ENCODE measurements at regions not wholly inside any gene's neighbourhood (a gene's known extent, or its start where the extent isn't known, plus 50 kb on each side); places are given as distances from the start of the nearest gene placed in this dataset.

- no peak for DNase-seq (ENCODE audit: low spot score)
These were observed 53.2 kb upstream of the LSM14A start for GRCh38 chr19:34118879-34119748.

DNA sequence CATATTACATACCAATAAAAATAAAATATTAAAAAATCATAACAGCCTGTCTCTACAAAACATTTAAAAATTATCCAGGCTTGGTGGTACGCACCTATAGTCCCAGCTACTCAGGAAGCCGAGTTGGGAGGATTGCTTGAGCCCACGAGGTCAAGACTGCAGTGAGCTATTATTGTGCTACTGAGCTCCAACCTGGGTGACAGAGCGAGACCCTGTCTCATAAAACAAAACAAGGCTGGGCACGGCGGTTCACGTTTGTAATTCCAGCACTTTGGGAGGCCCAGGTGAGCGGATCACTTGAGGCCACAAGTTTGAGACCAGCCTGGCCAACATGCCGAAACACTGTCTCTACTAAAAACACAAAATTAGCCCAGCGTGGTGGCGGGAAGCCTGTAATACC is 52.2 kb upstream of the LSM14A start:
- DNase-seq (ENCODE audit: low spot score), result no peak

DNA sequence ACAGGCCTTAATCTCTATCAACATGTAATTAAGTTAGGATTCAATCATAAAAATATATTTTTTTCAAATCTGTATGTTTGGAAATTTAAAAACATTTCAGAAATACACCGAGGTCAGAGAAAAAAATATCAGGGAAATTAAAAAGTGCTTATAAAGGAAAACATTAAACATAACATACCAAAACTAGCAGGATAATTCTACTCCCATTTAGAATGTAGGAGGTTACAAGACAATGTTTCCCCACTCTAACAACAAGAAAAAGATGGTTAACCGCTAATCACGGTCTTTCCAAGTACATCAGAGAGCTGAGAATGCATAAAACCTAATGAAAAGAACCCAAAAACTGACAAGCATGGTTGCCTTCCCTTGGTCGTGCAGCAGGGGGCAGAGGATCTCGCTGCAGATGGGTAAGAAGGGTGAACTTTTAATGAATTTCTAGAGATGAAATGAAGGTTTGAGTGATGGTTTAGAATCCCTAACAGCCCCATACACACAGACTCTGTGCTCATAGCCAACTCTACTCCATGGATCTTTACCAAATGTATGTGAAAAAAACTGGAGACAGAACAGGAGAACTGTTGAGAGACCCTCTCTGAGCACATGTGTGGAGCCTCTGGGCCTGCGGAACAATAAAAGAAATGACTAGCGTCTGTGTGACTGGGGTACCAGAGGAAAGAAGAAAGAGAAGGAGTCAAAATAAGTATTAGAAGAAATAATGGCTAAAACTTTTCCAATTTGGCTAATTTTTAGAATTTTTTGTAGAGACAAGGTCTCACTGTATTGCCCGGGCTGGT is 51.3 kb upstream of the LSM14A start:
- peak; percentile 74 for DNase-seq (ENCODE audit: low spot score)
